GM12878 (cell line): ENCODE measurements at regions not wholly inside any gene's neighbourhood (a gene's known extent, or its start where the extent isn't known, plus 50 kb on each side); places are given as distances from the start of the nearest gene placed in this dataset.
"Not testable (repeated sequence)": the region's sequence is repeated elsewhere in the genome, so short reads cannot be mapped to it uniquely, and the experiment has no call there.

Experiments
- ATAC-seq: fragments of 200-7000 bp; cut with Tn5 transposase; 3 replicates; pipeline ENCODE4 v1.9.1; 2020; ENCODE audit warnings: mild to moderate bottlenecking, moderate library complexity
- BruUV-seq: library from RNA; stranded (reverse); fragments of 400-500 nt; replicated peaks from 2 replicates; lab custom pipeline; 2021; lab: Mats Ljungman, UMichigan
- CTCF ChIA-PET: fragments of 300-600 bp; sonication (Branson Sonifier 250); formaldehyde crosslinking; extraction: SDS; loops from one replicate; lab custom pipeline; 2021; ENCODE audit warnings: inconsistent platforms; lab: Yijun Ruan, JAX
- POLR2A ChIA-PET: fragments of 350-600 bp; formaldehyde crosslinking; extraction: SDS; loops from one replicate; lab custom pipeline; 2021; ENCODE audit warnings: inconsistent platforms; lab: Charles Lee
- RAD21 ChIA-PET: fragments of 300-600 bp; sonication (Branson Sonifier 250); formaldehyde crosslinking; loops from one replicate; lab custom pipeline; 2023; ENCODE audit warnings: antibody characterized with exemption; ENCODE audit not compliant: unreplicated experiment; lab: Charles Lee
- SMC1A ChIA-PET: fragments of 300-600 bp; sonication (Branson Sonifier 250); formaldehyde crosslinking; loops from one replicate; lab custom pipeline; 2023; ENCODE audit not compliant: unreplicated experiment, uncharacterized antibody; lab: Charles Lee
- DNase-seq: peaks from one replicate; pipeline ENCODE4 v3.0.0-alpha.2; 2011; ENCODE audit warnings: low read depth, low spot score
- FAIRE-seq: peaks from 3 replicates; lab custom pipeline; 2011; peaks lifted over from hg19 to GRCh38; lab: Jason Lieb, UNC
- H2AFZ ChIP-seq: 2 replicates; pipeline ENCODE4 v1.6.0; 2011; ENCODE audit warnings: low read depth, low read length, control low read depth; ENCODE audit not compliant: control insufficient read depth
- H3K27ac ChIP-seq: 2 replicates; pipeline ENCODE4 v1.5.1; 2011; ENCODE audit warnings: control low read depth; ENCODE audit not compliant: control insufficient read depth, insufficient read depth
- H3K27me3 ChIP-seq, 2 experiments: replicated peaks in 1 of 2; 2 replicates each; pipeline versions ENCODE4 v1.6.0 to v1.6.1; 2011; ENCODE audit warnings: low read length in 1 of 2; ENCODE audit not compliant: control insufficient read depth in 2 of 2, insufficient read depth in 2 of 2
- H3K36me3 ChIP-seq, 2 experiments: 2 replicates each; pipeline ENCODE4 v1.5.1; 2011; ENCODE audit warnings: low read length in 1 of 2; ENCODE audit not compliant: control insufficient read depth in 2 of 2, insufficient read depth in 2 of 2
- H3K4me1 ChIP-seq: 2 replicates; pipeline ENCODE4 v1.6.1; 2011; ENCODE audit warnings: mild to moderate bottlenecking, low read length, moderate library complexity, mixed read lengths; ENCODE audit not compliant: control insufficient read depth, insufficient read depth
- H3K4me2 ChIP-seq: 2 replicates; pipeline ENCODE4 v1.6.0; 2011; ENCODE audit warnings: control low read depth; ENCODE audit not compliant: control insufficient read depth, insufficient read depth
- H3K4me3 ChIP-seq: fragments of 200-600 bp; sonication (generic); 2 replicates; pipeline ENCODE4 v1.5.1; 2016
- H3K79me2 ChIP-seq: 2 replicates; pipeline ENCODE4 v1.6.0; 2011; ENCODE audit warnings: low read length; ENCODE audit not compliant: control insufficient read depth, insufficient read depth
- H3K9ac ChIP-seq: 2 replicates; pipeline ENCODE4 v1.8.0; 2011; ENCODE audit warnings: low read length, control low read depth, mixed read lengths; ENCODE audit not compliant: control insufficient read depth, insufficient read depth
- H3K9me3 ChIP-seq: replicated peaks from 3 replicates; pipeline ENCODE4 v1.5.1; 2011; ENCODE audit warnings: mild to moderate bottlenecking, low read length; ENCODE audit not compliant: control insufficient read depth, insufficient read depth
- H4K20me1 ChIP-seq: 2 replicates; pipeline ENCODE4 v1.6.0; 2011; ENCODE audit not compliant: control insufficient read depth, insufficient read depth
- CHD4 ChIP-seq: fragments of 200-600 bp; sonication (generic); IDR thresholded peaks from 2 replicates; pipeline ENCODE4 v1.6.1; 2016; ENCODE audit warnings: mild to moderate bottlenecking
- EP300 ChIP-seq, 2 experiments: fragments of 150-350 bp in 1 of 2; IDR thresholded peaks; 2 replicates each; pipeline ENCODE4 v1.6.1; 2011 to 2012; ENCODE audit warnings: low read depth in 2 of 2, low read length in 2 of 2, borderline replicate concordance in 1 of 2, improper control_type of control experiment in 1 of 2, inconsistent platforms in 1 of 2; ENCODE audit not compliant: control insufficient read depth in 1 of 2
- JUNB ChIP-seq: IDR thresholded peaks from 2 replicates; pipeline ENCODE4 v1.6.1; 2016; ENCODE audit warnings: antibody characterized with exemption, mild to moderate bottlenecking
- NR2C2 ChIP-seq: IDR thresholded peaks from 2 replicates; pipeline ENCODE4 v1.6.1; 2011; ENCODE audit warnings: borderline replicate concordance, low read depth; ENCODE audit not compliant: control insufficient read depth, insufficient read length
- PAX8 ChIP-seq: fragments of 450-650 bp; IDR thresholded peaks from 2 replicates; pipeline ENCODE4 v1.6.1; 2017; ENCODE audit warnings: mild to moderate bottlenecking, moderate library complexity
- POLR2AphosphoS5 ChIP-seq: IDR thresholded peaks from 2 replicates; pipeline ENCODE4 v1.6.1; 2011; ENCODE audit warnings: mild to moderate bottlenecking, low read length, inconsistent platforms
- RCOR1 ChIP-seq: conservative IDR thresholded peaks from 2 replicates; pipeline ENCODE4 v1.6.1; 2012; ENCODE audit warnings: low read depth, low read length, improper control_type of control experiment
- ZBTB33 ChIP-seq: fragments of 450-650 bp; IDR thresholded peaks from 2 replicates; pipeline ENCODE4 v1.6.1; 2017; ENCODE audit warnings: mild to moderate bottlenecking
- ZNF207 ChIP-seq: fragments of 450-650 bp; IDR thresholded peaks from 2 replicates; pipeline ENCODE4 v1.6.1; 2014; ENCODE audit warnings: antibody characterized with exemption, mild to moderate bottlenecking, borderline replicate concordance
- WGBS: methylation state at CpG from one replicate; pipeline ENCODE4 v1.1.6; 2016; ENCODE audit warnings: low lambda C conversion rate; ENCODE audit not compliant: insufficient replicate concordance, insufficient coverage; ENCODE audit errors: missing lambda C conversion rate; 5-methylcytosine and 5-hydroxymethylcytosine counted together
- in situ Hi-C: fragments of 300-500 bp; cut with MboI; formaldehyde crosslinking; loops from 9 replicates; pipeline ENCODE4 v1.14.3; 2018; ENCODE audit warnings: mixed read lengths
- intact Hi-C: fragments of 100-400 bp; cut with micrococcal nuclease; formaldehyde crosslinking; loops from one replicate; pipeline ENCODE4 v1.14.2; 2022; ENCODE audit not compliant: unreplicated experiment
- TF ChIP-seq, protein P1 (sequence below): fragments of 450-650 bp; IDR thresholded peaks from 2 replicates; pipeline ENCODE4 v1.6.1; 2017; ENCODE audit warnings: antibody characterized with exemption, mild to moderate bottlenecking, moderate library complexity
- TF ChIP-seq, protein P2 (sequence below): IDR thresholded peaks from 2 replicates; pipeline ENCODE4 v1.6.1; 2011; ENCODE audit warnings: low read depth, low read length, improper control_type of control experiment, borderline replicate concordance

- TF ChIP-seq, protein P1, sequence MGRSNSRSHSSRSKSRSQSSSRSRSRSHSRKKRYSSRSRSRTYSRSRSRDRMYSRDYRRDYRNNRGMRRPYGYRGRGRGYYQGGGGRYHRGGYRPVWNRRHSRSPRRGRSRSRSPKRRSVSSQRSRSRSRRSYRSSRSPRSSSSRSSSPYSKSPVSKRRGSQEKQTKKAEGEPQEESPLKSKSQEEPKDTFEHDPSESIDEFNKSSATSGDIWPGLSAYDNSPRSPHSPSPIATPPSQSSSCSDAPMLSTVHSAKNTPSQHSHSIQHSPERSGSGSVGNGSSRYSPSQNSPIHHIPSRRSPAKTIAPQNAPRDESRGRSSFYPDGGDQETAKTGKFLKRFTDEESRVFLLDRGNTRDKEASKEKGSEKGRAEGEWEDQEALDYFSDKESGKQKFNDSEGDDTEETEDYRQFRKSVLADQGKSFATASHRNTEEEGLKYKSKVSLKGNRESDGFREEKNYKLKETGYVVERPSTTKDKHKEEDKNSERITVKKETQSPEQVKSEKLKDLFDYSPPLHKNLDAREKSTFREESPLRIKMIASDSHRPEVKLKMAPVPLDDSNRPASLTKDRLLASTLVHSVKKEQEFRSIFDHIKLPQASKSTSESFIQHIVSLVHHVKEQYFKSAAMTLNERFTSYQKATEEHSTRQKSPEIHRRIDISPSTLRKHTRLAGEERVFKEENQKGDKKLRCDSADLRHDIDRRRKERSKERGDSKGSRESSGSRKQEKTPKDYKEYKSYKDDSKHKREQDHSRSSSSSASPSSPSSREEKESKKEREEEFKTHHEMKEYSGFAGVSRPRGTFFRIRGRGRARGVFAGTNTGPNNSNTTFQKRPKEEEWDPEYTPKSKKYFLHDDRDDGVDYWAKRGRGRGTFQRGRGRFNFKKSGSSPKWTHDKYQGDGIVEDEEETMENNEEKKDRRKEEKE: no peak
- TF ChIP-seq ZBTB33 (no peak), JUNB (no peak), PAX8 (no peak), POLR2AphosphoS5 (no peak), RCOR1 (no peak)
- TF ChIP-seq, protein P2, sequence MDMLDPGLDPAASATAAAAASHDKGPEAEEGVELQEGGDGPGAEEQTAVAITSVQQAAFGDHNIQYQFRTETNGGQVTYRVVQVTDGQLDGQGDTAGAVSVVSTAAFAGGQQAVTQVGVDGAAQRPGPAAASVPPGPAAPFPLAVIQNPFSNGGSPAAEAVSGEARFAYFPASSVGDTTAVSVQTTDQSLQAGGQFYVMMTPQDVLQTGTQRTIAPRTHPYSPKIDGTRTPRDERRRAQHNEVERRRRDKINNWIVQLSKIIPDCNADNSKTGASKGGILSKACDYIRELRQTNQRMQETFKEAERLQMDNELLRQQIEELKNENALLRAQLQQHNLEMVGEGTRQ: no peak
These were observed 113.9 kb upstream of the TMTC4 start (continued) for GRCh38 chr13:100788540-100788939.

GRCh38 chr13:100787899-100788298, 113.3 kb upstream of the TMTC4 start:
- BruUV-seq: no TSS peak
- H3K36me3 ChIP-seq: no peaks in the 10 kb centered on the region

GRCh38 chr13:100776686-100777085, 102.1 kb upstream of the TMTC4 start:
- H3K4me3 ChIP-seq, CTCF ChIA-PET, H3K9ac ChIP-seq, H3K79me2 ChIP-seq, H3K36me3 ChIP-seq, intact Hi-C loops, BruUV-seq, H3K4me2 ChIP-seq, RAD21 ChIA-PET, H3K27ac ChIP-seq, H3K9me3 ChIP-seq, DNase-seq, H4K20me1 ChIP-seq, FAIRE-seq, H2AFZ ChIP-seq, ATAC-seq, H3K27me3 ChIP-seq, SMC1A ChIA-PET, in situ Hi-C loops, H3K4me1 ChIP-seq: not testable (repeated sequence)
- 22% methylated on average over 2 of the region's 2 CpGs for WGBS
- POLR2A ChIA-PET: interaction anchor here (0.9 kb wide), 1 partner anchor 9 kb away, joined by 4 read pairs; no protein-coding TSS in a partner anchor

More at GRCh38 chr13:100787899-100788298, 113.3 kb upstream of the TMTC4 start:
- intact Hi-C loops: no loop called here
- no peak for DNase-seq
- no peak overlapping the region for H3K4me2 ChIP-seq
- POLR2A ChIA-PET: no interaction called here
- no peaks in the 10 kb centered on the region for H3K79me2 ChIP-seq
- no peaks in the 10 kb centered on the region for H3K9me3 ChIP-seq
- SMC1A ChIA-PET: no interaction called here
- H4K20me1 ChIP-seq: no peaks in the 10 kb centered on the region
- TF ChIP-seq NR2C2 (no peak), EP300 (IDR thresholded peaks at IDR 0.05; ENCODE audit: borderline replicate concordance in 1 of 2, control insufficient read depth in 1 of 2, low read depth in 2 of 2, low read length in 2 of 2) (no peak), CHD4 (no peak), ZNF207 (no peak)
- TF ChIP-seq, all 136 proteins: peak for 0
- Histone ChIP-seq H3K27ac (no peak overlapping the region), H2AFZ (no peak overlapping the region), H3K4me3 (no peak overlapping the region), H3K4me1 (no peaks in the 10 kb centered on the region), H3K9ac (no peak overlapping the region), H3K27me3 (no peaks in the 10 kb centered on the region)
- FAIRE-seq (no peak), ATAC-seq (no peak)
- in situ Hi-C loops: no loop called here
- RAD21 ChIA-PET: no interaction called here
- CTCF ChIA-PET: no interaction called here
- WGBS: 44% methylated on average over 1 of the region's 1 CpG
